SW 1271 (cell line): ENCODE measurements at regions not wholly inside any gene's neighbourhood (a gene's known extent, or its start where the extent isn't known, plus 50 kb on each side); places are given as distances from the start of the nearest gene placed in this dataset.
"Not testable (repeated sequence)": the region's sequence is repeated elsewhere in the genome, so short reads cannot be mapped to it uniquely, and the experiment has no call there.

Source experiments
- DNase-seq, 2 experiments: peaks; one replicate each; lab custom pipeline; 2025; lab: John Stamatoyannopoulos, UW

DNA sequence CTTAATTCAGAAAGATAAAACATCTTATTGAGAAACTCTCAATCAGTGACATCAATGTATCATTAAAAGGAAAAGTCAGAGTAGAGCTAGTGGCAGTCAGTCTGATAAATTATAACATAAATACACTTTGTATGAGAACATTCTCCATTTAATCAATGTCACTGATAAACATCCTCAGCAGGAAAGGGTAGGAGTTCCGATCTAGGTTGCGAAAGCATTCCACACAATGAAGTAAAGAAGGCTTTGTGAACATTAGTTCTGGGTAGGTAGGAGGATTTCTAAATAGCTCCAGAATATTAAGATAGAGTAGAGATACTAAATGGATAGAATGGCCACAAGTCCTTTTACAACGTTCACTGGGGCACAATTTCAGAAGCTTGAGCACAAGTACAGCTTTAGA lies 179.7 kb upstream of the MALRD1 start:
- no peak for DNase-seq

DNA sequence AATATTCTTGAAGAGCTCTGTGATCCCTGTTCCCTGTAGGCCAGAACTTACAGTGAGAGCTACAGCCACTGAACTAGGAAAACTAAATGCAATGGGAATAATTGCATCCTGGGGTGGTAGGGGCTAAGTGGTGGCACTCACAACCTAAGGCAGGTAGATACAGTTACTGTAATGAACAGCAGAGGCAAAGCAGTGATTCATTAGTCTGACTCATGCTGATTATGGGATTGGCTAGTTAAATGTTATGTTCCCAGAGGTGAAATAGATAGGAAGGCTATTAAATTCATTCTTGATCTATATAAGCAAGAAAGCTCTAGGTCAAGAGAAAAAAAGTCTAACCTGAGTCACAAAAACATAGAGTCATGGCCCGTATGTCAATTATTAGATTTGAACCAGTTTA lies 173.1 kb upstream of the MALRD1 start:
- no peak for DNase-seq

DNA sequence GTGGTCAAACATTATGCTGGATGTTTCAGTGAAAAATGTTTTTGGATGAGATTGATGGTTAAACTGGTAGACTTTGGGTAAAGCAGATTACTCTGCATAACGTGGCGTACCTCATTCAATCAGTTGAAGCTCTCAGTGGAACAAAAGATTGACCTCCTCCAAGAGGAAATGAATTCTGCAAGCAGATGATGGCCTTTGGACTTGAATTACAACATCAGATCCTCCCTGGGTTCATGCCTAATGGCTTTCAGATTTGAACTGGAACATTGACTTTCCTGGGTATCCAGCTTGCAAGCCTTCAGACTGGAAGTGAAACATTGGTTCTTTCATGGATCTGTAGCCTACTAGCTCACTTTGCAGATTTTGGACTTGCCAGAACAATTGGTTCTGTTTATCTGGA lies 169.3 kb upstream of the MALRD1 start:
- no peak for DNase-seq

DNA sequence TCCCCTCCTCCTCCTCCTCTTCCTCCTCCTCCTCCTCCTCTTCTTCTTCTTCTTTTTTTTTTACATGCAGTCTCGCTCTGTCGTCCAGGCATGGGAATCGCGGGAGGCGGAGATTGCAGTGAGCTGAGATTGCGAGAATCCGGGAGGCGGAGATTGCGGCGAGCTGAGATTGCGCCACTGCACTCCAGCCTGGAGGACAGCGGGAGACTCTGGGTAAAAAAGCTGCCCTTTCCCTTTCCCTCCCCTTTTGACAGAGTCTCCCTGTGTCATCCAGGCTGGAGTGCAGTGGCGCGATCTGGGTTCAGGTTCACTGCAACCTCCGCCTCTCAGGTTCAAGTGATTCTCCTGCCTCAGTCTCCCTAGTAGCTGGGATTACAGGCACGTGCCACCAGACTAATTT lies 168.1 kb upstream of the MALRD1 start:
- DNase-seq: no peak

DNA sequence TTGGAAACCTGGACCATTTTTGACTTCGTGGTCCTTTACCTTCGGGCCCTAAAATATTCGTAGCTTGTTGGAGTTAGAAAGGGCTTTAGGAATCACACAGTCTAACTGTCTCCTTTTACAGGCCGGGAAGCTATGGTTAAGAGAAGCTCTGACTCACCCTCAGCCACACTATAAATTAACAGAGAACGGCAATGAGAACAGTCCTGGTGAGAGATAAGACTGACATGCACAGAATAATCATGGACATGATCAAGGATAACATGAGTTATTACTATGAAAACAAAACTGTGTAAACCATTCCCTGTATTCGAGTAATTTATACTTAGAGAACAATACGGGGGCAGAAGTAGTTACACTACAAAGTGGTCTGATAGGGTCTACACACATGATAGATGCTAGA lies 162.5 kb upstream of the MALRD1 start:
- no peak for DNase-seq

DNA sequence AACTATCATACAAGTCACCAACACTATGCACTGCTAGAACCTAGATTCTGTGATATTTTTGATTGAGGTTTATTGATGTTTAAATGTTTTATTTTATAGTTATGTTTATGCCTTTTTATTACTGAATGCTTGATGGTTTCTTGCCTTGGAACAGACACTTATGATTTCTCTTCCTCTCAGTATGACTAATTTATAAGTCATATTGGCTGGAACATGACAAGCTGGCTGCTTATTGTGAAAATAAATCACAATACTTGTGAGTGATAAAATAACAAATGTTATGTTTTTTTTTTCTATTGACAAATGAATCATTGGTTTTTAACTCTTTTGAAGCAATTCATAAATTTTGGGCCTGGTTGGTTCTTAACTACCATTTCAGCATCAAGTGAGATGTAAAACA lies 142.0 kb upstream of the MALRD1 start:
- DNase-seq: no peak

DNA sequence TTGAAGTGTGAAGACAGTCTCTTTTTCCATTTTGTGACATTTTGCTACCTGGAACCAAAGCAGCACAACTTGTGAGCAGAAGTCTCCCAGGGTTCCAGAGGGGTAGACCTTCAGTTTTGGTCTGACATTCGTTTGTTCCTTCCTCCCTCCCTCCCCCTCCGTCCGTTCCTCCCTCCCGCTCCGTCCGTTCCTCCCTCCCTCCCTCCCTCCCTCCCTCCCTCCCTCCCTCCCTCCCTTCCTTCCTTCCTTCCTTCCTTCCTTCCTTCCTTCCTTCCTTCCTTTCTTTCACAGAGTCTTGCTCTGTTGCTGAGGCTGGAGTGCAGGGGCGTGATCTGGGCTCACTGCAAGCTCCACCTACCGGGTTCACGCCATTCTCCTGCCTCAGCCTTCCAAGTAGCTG lies 131.2 kb upstream of the MALRD1 start:
- not testable (repeated sequence) for DNase-seq

DNA sequence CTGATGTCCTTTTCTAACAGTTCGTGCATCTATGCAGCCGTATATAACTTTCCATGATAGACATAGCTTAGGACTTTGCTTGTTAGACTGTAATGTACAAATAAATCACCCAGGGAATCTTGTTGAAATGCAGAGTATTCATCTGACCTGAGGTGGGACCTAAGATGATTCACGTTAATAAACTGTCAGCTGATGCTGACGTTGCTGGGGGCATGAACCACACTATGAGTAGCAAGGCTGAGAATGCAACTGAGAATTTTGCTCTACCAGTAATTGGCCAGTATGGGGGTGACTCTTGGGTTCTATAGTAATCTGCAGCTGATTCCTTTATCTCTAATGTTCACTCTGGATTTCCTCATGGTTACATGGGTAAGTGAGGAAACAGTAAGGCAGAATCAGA lies 130.1 kb upstream of the MALRD1 start:
- DNase-seq: no peak

DNA sequence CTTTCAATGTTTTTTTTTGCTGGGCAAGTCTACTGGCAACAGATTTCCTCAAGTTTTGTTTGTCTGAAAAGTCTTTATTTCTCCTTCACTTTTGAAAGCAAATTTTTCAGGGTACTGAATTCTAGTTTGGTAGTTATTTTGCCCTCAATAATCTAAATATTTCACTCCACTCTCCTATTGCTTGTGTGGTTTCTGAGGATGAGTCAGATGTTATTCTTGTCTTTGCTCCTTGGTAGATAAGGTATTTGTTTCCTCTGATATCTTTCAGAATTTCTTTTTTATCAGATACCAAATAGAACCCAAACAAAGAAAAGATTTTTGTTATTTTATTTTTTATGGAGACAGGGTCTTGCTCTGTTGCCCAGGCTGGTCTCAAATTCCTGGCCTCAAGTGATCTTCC lies 99.2 kb upstream of the MALRD1 start:
- no peak for DNase-seq

DNA sequence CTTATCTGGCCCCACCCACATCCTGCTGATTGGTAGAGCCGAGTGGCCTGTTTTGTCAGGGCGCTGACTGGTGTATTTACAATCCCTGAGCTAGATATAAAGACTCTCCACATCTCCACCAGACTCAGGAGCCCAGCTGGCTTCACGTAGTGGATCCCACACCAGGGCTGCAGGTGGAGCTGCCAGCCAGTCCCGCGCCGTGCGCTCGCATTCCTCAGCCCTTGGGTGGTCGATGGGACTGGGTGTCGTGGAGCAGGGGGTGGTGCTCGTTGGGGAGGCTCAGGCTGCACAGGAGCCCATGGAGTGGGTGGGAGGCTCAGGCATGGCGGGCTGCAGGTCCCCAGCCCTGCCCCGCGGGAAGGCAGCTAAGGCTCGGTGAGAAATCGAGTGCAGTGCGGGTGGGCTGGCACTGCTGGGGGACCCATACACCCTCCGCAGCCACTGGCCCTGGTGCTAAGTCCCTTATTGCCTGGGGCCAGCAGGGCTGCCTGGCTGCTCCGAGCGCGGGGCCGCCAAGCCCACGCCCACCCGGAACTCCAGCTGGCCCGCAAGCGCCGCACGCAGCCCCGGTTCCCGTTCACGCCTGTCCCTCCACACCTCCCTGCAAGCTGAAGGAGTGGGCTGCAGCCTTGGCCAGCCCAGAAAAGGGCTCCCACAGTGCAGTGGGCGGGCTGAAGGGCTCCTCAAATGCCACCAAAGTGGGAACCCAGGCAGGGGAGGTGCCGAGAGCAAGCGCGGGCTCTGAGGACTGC lies 97.4 kb upstream of the MALRD1 start:
- not testable (repeated sequence) for DNase-seq

DNA sequence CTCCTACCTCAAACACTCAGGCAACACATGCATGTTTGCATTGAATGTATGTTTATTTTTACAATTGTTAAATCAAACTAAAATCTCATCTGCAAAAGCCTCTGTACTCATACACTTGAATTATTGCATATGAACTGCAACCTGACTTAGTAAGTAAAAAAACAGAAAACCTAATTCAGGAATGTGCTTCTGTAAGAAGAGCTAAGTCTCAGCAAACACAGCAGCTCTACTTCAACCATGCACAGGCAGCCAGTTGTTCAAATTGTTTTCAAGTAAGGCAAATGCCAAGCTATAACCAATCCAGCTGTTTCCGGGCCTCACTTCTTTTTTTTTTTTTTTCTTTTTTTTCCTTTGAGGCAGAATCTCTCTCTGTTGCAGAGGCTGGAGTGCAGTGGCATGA lies 93.5 kb upstream of the MALRD1 start:
- DNase-seq: no peak

DNA sequence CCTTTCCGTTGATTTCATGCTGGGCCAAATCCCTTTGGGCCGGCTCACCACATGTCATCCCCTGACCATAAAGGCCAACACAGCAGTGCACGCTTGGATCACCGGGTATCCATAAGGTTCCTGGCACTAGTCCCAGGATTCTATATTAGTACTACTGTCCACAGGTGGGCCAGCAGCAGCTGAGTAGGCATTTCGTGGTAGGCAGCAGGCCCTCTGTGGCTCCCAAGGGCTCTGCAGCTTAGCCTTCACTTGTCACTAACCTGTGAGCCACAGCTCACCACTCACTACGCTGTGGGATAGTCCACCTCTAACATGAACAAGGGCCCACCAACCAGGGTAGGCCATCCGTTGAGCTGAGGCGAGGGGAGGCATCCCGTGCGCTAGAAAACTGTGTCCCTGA lies 89.2 kb upstream of the MALRD1 start:
- no peak for DNase-seq

DNA sequence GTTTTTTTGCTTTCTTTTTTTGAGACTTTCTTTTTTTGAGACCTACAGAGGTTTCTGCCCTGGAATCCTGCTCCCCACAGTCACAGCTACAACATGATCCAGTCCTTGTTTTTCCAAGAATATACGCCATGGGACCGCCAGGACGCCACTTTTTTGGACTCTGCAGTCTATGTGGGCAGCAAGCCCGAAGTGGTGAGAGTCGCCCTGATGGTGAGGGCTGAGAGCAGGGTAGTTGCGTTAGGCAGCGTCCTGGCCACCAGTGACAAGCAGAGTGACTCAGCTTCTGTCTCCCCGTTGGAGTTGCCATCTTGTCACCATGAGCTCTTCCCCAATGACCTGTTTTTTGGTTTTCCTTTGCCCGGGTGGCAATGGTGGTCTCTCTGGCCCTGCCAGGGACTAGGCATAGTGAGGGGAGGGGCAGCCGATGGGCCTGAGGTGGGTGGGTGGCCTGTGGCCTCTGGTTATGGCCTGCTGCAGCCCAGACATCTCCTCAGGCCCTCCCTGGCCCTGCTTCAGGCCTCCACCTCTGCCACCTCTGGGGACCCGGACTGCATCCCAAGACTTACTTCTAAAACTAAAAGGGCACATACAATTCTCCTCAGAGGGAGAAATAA lies 88.0 kb upstream of the MALRD1 start:
- no peak for DNase-seq

DNA sequence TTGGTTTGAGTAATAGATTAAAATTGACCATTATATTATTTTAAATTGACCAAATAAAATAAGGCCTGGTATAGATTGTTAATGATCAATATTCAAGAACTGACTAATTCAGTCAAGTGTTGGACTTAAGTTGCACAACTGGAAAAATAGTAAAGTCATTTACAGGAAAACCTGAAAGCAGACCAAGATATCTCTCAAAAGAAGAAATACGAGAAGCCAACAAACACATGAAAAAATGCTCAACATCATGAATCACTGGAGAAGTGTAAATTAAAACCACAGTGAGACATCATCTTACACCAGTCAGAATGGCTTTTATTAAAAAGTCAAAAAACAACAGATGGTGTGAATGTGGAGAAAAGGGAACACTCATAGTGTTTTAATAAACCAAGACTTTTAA lies 80.4 kb upstream of the MALRD1 start:
- DNase-seq: no peak

DNA sequence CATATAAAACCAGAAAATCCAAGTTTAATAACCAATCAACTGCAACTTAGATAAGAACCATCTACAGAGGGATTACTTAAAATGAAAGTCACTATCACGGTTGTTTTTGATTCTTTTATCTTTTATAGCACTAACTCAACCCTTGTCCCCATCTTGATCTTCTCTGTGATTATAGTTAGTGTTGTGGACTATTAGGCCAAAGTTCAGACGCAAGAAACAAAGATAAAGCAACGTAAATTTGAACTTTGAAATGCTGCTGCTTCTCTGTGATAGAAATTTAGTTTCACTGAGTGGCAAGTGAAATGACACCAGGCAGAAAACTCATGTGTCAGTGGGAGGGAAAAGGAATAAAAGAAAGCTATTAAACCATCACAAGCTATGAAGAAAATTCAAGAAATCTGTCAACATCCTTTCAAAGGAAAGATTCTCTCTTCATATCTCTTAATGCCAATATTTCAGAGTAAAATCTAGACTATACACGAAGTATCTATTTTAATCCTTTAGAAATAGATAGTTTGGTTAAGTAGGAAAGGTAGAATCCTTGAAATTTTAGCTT lies 71.8 kb upstream of the MALRD1 start:
- no peak for DNase-seq

DNA sequence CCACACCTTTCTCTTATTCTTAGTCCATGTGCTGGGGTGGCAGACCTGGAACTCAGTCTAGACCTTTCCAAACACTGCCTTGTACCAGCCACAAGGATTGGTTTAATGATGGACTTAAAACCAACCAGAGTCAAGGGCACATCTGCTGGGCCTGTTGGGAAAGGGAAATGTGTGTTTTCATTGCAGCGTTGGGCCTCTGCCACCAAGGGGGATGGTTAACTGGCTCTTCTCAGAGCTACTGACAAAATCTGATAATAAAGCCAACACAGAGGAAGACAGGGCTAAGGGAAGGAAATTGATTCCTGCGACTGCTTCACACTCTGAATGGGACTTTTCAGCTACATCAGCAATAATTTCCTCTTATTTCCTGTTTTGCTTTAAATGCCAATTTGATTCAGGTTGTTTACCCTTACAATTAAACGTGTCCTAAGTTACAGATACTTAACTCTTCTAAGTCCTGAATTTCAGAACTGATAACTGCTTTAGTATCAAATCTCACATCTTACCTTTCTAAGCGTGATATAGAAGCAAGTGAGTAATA lies 68.4 kb upstream of the MALRD1 start:
- no peak for DNase-seq

DNA sequence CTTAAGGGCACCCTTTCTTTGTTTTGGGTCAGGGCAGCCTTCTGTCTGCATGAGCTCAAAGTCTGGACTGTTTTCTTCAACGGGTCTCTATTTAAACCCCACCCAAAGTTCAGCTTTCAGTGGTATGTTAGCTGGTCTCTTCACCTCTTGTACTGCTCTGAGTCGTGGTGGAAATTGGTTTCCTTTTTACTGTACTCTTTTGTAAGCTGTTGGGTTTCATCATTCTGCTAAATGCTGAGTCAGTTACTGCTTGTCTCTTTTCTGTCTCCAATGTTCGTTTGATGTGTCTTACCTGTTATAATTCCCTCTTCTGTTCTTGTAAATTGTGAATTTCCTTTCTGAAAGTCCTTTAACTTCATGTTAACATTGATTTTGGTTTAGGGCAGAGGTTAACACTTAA lies 64.1 kb upstream of the MALRD1 start:
- no peak for DNase-seq

DNA sequence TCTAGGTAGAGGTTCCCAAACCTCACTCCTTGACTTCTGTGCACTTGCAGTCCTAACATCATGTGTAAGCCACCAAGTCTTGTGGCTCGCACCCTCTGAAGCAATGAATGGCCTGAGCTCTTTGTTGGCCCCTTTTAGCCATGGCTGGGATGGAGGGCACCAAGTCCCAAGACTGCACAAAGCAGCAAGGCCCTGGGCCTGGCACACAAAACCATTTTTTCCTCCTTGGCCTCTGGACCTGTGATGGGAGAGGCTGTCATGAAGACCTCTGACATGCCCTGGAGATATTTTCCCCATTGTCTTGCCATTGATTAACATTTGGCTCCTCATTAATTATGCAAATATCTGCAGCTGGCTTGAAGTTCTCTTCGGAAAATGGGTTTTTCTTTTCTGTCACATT lies 60.3 kb upstream of the MALRD1 start:
- no peak for DNase-seq
